Mesenchymal stem cell (in vitro differentiated cells and primary cell): ENCODE measurements at regions not wholly inside any gene's neighbourhood (a gene's known extent, or its start where the extent isn't known, plus 50 kb on each side); places are given as distances from the start of the nearest gene placed in this dataset.

ENCODE experiments used
- DNase-seq: peaks from one replicate; pipeline ENCODE4 v3.0.0-alpha.2; 2013
- H2AFZ ChIP-seq: one replicate; pipeline ENCODE4 v1.6.1; 2013; ENCODE audit warnings: low read depth, mild to moderate bottlenecking, control low read depth, inconsistent platforms, low read length, moderate library complexity
- H2AK5ac ChIP-seq: 2 replicates; pipeline ENCODE4 v1.6.1; 2013; ENCODE audit warnings: low read length, moderate library complexity, mild to moderate bottlenecking, inconsistent platforms; ENCODE audit not compliant: severe bottlenecking
- H2BK120ac ChIP-seq: one replicate; pipeline ENCODE4 v1.6.1; 2013; ENCODE audit warnings: low read depth, mild to moderate bottlenecking, inconsistent platforms, low read length, moderate library complexity
- H2BK12ac ChIP-seq, 2 experiments: one replicate each; pipeline ENCODE4 v1.6.1; 2013; ENCODE audit warnings: inconsistent platforms in 2 of 2, low read length in 2 of 2, mild to moderate bottlenecking in 2 of 2, moderate library complexity in 2 of 2, control low read depth in 1 of 2
- H2BK15ac ChIP-seq: one replicate; pipeline ENCODE4 v1.6.1; 2013; ENCODE audit warnings: mild to moderate bottlenecking, low read depth, inconsistent platforms; ENCODE audit not compliant: poor library complexity, severe bottlenecking
- H2BK5ac ChIP-seq: 2 replicates; pipeline ENCODE4 v1.6.1; 2013; ENCODE audit warnings: low read depth, mild to moderate bottlenecking, low read length, control low read depth, inconsistent platforms; ENCODE audit not compliant: poor library complexity, severe bottlenecking
- H3K14ac ChIP-seq, 2 experiments: one replicate each; pipeline ENCODE4 v1.6.1; 2013; ENCODE audit warnings: inconsistent platforms in 2 of 2, low read length in 2 of 2, control low read depth in 1 of 2, mild to moderate bottlenecking in 1 of 2, moderate library complexity in 1 of 2
- H3K18ac ChIP-seq, 2 experiments: one replicate each; pipeline ENCODE4 v1.6.1; 2013; ENCODE audit warnings: inconsistent platforms in 2 of 2, low read length in 2 of 2, control low read depth in 1 of 2, low read depth in 1 of 2, mild to moderate bottlenecking in 1 of 2
- H3K23ac ChIP-seq, 2 experiments: one replicate each; pipeline ENCODE4 v1.6.1; 2013; ENCODE audit warnings: inconsistent platforms in 2 of 2, low read length in 2 of 2, mild to moderate bottlenecking in 2 of 2, moderate library complexity in 2 of 2, control low read depth in 1 of 2
- H3K27ac ChIP-seq: 2 replicates; pipeline ENCODE4 v1.5.1; 2013; ENCODE audit warnings: mild to moderate bottlenecking, moderate library complexity, low read length, control low read depth, inconsistent platforms; ENCODE audit not compliant: poor library complexity, severe bottlenecking
- H3K27me3 ChIP-seq, 2 experiments: 2 replicates each; pipeline versions ENCODE4 v1.6.1 to v1.7.0; 2013; ENCODE audit warnings: low read length in 2 of 2, mild to moderate bottlenecking in 2 of 2, moderate library complexity in 2 of 2, control low read depth in 1 of 2, inconsistent platforms in 1 of 2; ENCODE audit not compliant: control insufficient read depth in 1 of 2, insufficient read depth in 1 of 2
- H3K36me3 ChIP-seq, 2 experiments: 2 replicates each; pipeline versions ENCODE4 v1.6.1 to v1.7.0; 2013; ENCODE audit warnings: low read length in 2 of 2, control low read depth in 1 of 2, inconsistent platforms in 1 of 2, low read depth in 1 of 2, mild to moderate bottlenecking in 1 of 2; ENCODE audit not compliant: insufficient read depth in 2 of 2, control insufficient read depth in 1 of 2
- H3K4ac ChIP-seq, 2 experiments: one replicate each; pipeline ENCODE4 v1.6.1; 2013; ENCODE audit warnings: inconsistent platforms in 2 of 2, low read length in 2 of 2, mild to moderate bottlenecking in 2 of 2, moderate library complexity in 2 of 2, control low read depth in 1 of 2, low read depth in 1 of 2
- H3K4me1 ChIP-seq: 2 replicates; pipeline ENCODE4 v1.6.1; 2013; ENCODE audit warnings: low read depth, low read length, control low read depth; ENCODE audit not compliant: control insufficient read depth, insufficient read depth
- H3K4me2 ChIP-seq: 2 replicates; pipeline ENCODE4 v1.6.1; 2013; ENCODE audit warnings: low read length, mild to moderate bottlenecking, inconsistent platforms; ENCODE audit not compliant: poor library complexity, severe bottlenecking
- H3K4me3 ChIP-seq, 2 experiments: 2 replicates each; pipeline versions ENCODE4 v1.5.1 to v1.7.0; 2013; ENCODE audit warnings: low read length in 2 of 2, mild to moderate bottlenecking in 2 of 2, control low read depth in 1 of 2, low read depth in 1 of 2; ENCODE audit not compliant: insufficient read depth in 1 of 2
- H3K79me1 ChIP-seq: replicated peaks from 2 replicates; pipeline ENCODE4 v1.6.1; 2013; ENCODE audit warnings: mild to moderate bottlenecking, control low read depth, low read length, inconsistent platforms; ENCODE audit not compliant: poor library complexity, severe bottlenecking
- H3K9ac ChIP-seq: 2 replicates; pipeline ENCODE4 v1.7.0; 2013; ENCODE audit warnings: mild to moderate bottlenecking, low read length, moderate library complexity
- H3K9me3 ChIP-seq: 2 replicates; pipeline ENCODE4 v1.7.0; 2013; ENCODE audit warnings: mild to moderate bottlenecking, low read length; ENCODE audit not compliant: control insufficient read depth
- H4K8ac ChIP-seq: one replicate; pipeline ENCODE4 v1.6.1; 2013; ENCODE audit warnings: inconsistent platforms, mild to moderate bottlenecking, low read length, moderate library complexity
- H4K91ac ChIP-seq: one replicate; pipeline ENCODE4 v1.6.1; 2013; ENCODE audit warnings: mild to moderate bottlenecking, low read length, inconsistent platforms
- WGBS: methylation state at CpG from one replicate; pipeline ENCODE4 v1.1.7; 2013; ENCODE audit warnings: mixed read lengths; 5-methylcytosine and 5-hydroxymethylcytosine counted together

- no peak for DNase-seq
- Histone ChIP-seq H3K79me1 (no peaks in the 10 kb centered on the region), H3K18ac (no peak overlapping the region), H3K36me3 (no peaks in the 10 kb centered on the region), H3K27me3 (no peaks in the 10 kb centered on the region), H3K4me3 (no peak overlapping the region), H4K8ac (no peak overlapping the region), H4K91ac (no peak overlapping the region), H2BK5ac (no peak overlapping the region), H3K4me1 (no peaks in the 10 kb centered on the region), H2BK12ac (no peak overlapping the region), H2BK15ac (no peak overlapping the region), H3K14ac (no peak overlapping the region), H3K9me3 (peaks cover 5% of the 10 kb centered on the region), H2BK120ac (no peak overlapping the region), H2AFZ (no peak overlapping the region), H3K27ac (no peak overlapping the region), H3K4me2 (no peak overlapping the region), H3K4ac (no peak overlapping the region), H3K9ac (no peak overlapping the region), H3K23ac (no peak overlapping the region), H2AK5ac (no peak overlapping the region)
- WGBS, result 98% methylated on average over 5 of the region's 7 CpGs
Observed at GRCh38 chrX:873016-873415, 242.4 kb downstream of the SHOX start.

- no peak overlapping the region for H3K9ac ChIP-seq
- H3K4me3 ChIP-seq, result no peak overlapping the region
- H3K27ac ChIP-seq, result no peak overlapping the region
- no peak overlapping the region for H2AFZ ChIP-seq
- no peak overlapping the region for H2AK5ac ChIP-seq
- no peak overlapping the region for H3K23ac ChIP-seq
- H3K36me3 ChIP-seq, result no peaks in the 10 kb centered on the region
- H3K27me3 ChIP-seq, result no peaks in the 10 kb centered on the region
- H4K91ac ChIP-seq, result peak overlapping the region; percentile 20
- H4K8ac ChIP-seq, result no peak overlapping the region
- no peak overlapping the region for H2BK120ac ChIP-seq
- H2BK12ac ChIP-seq, result no peak overlapping the region
- no peak overlapping the region for H3K4me2 ChIP-seq
- peaks cover 5% of the 10 kb centered on the region for H3K9me3 ChIP-seq
- H2BK5ac ChIP-seq, result no peak overlapping the region
- H3K18ac ChIP-seq, result no peak overlapping the region
- no peak overlapping the region for H3K14ac ChIP-seq
- no peak for DNase-seq
- no peaks in the 10 kb centered on the region for H3K79me1 ChIP-seq
- H3K4ac ChIP-seq, result no peak overlapping the region
- 96% methylated on average over 19 of the region's 19 CpGs for WGBS
- no peaks in the 10 kb centered on the region for H3K4me1 ChIP-seq
- H2BK15ac ChIP-seq, result no peak overlapping the region
Observed at GRCh38 chrX:872090-872489, 241.5 kb downstream of the SHOX start.

GRCh38 chrX:871626-872025 is 241.0 kb downstream of the SHOX start:
- no peak overlapping the region for H2BK12ac ChIP-seq
- no peak overlapping the region for H3K18ac ChIP-seq
- H3K4ac ChIP-seq, result no peak overlapping the region
- no peak overlapping the region for H3K4me3 ChIP-seq
- peaks cover under 1% of the 10 kb centered on the region for H3K4me1 ChIP-seq
- H3K9me3 ChIP-seq, result peaks cover 5% of the 10 kb centered on the region
- no peak overlapping the region for H2AFZ ChIP-seq
- H2BK5ac ChIP-seq, result no peak overlapping the region
- no peak overlapping the region for H4K8ac ChIP-seq
- no peak overlapping the region for H2BK120ac ChIP-seq
- H2BK15ac ChIP-seq, result no peak overlapping the region
- H3K9ac ChIP-seq, result no peak overlapping the region
- H3K23ac ChIP-seq, result no peak overlapping the region
- H3K79me1 ChIP-seq, result no peaks in the 10 kb centered on the region
- no peaks in the 10 kb centered on the region for H3K36me3 ChIP-seq
- WGBS, result 95% methylated on average over 10 of the region's 10 CpGs
- H4K91ac ChIP-seq, result no peak overlapping the region
- H3K14ac ChIP-seq, result no peak overlapping the region
- H2AK5ac ChIP-seq, result no peak overlapping the region
- no peak overlapping the region for H3K27ac ChIP-seq
- H3K27me3 ChIP-seq, result no peaks in the 10 kb centered on the region
- no peak for DNase-seq
- H3K4me2 ChIP-seq, result no peak overlapping the region

- Histone ChIP-seq H3K4ac (no peak overlapping the region), H3K23ac (no peak overlapping the region), H3K36me3 (no peaks in the 10 kb centered on the region), H3K4me2 (no peak overlapping the region), H2BK5ac (no peak overlapping the region), H3K27ac (no peak overlapping the region), H3K9me3 (peaks cover 5% of the 10 kb centered on the region), H2BK120ac (no peak overlapping the region), H3K14ac (no peak overlapping the region), H3K4me1 (peaks cover 2% of the 10 kb centered on the region), H2BK12ac (no peak overlapping the region), H3K9ac (no peak overlapping the region), H3K79me1 (no peaks in the 10 kb centered on the region), H2AFZ (no peak overlapping the region), H2BK15ac (no peak overlapping the region), H2AK5ac (no peak overlapping the region), H4K8ac (no peak overlapping the region), H3K4me3 (no peak overlapping the region), H3K27me3 (no peaks in the 10 kb centered on the region), H3K18ac (no peak overlapping the region), H4K91ac (no peak overlapping the region)
- 82% methylated on average over 14 of the region's 18 CpGs for WGBS
- no peak for DNase-seq
Observed at GRCh38 chrX:867966-868647, 237.5 kb downstream of the SHOX start.
